GM12873 (cell line): ENCODE measurements at regions not wholly inside any gene's neighbourhood (a gene's known extent, or its start where the extent isn't known, plus 50 kb on each side); places are given as distances from the start of the nearest gene placed in this dataset.

Experiments used
- TF ChIP-seq, protein P1 (sequence below): IDR thresholded peaks from 2 replicates; pipeline ENCODE4 v1.5.1; 2012; ENCODE audit warnings: low read depth, mild to moderate bottlenecking, moderate library complexity, low read length, control low read depth; ENCODE audit not compliant: insufficient read depth; ENCODE audit errors: missing control alignments

DNA sequence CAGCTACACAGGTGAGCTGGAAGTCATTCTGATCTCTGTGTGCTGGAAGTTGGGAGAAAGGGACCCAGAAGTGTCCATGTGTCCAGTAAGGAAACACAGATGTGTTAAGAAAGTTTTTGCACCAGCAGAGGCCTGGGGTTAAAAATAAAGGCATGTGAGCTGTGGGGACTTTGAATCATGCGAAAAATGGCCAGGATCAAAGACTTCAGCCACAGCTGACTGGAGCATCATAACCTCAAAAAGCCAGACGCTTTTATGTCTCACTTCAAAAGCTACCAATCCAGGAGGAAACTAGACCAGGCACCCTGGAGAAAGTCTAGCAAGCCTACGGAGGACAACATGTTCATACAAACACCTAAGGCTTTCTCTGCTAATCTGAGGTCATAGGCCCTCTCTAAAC is 503.6 kb upstream of the REG3G start:
- TF ChIP-seq, protein P1, sequence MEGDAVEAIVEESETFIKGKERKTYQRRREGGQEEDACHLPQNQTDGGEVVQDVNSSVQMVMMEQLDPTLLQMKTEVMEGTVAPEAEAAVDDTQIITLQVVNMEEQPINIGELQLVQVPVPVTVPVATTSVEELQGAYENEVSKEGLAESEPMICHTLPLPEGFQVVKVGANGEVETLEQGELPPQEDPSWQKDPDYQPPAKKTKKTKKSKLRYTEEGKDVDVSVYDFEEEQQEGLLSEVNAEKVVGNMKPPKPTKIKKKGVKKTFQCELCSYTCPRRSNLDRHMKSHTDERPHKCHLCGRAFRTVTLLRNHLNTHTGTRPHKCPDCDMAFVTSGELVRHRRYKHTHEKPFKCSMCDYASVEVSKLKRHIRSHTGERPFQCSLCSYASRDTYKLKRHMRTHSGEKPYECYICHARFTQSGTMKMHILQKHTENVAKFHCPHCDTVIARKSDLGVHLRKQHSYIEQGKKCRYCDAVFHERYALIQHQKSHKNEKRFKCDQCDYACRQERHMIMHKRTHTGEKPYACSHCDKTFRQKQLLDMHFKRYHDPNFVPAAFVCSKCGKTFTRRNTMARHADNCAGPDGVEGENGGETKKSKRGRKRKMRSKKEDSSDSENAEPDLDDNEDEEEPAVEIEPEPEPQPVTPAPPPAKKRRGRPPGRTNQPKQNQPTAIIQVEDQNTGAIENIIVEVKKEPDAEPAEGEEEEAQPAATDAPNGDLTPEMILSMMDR: no peak

DNA sequence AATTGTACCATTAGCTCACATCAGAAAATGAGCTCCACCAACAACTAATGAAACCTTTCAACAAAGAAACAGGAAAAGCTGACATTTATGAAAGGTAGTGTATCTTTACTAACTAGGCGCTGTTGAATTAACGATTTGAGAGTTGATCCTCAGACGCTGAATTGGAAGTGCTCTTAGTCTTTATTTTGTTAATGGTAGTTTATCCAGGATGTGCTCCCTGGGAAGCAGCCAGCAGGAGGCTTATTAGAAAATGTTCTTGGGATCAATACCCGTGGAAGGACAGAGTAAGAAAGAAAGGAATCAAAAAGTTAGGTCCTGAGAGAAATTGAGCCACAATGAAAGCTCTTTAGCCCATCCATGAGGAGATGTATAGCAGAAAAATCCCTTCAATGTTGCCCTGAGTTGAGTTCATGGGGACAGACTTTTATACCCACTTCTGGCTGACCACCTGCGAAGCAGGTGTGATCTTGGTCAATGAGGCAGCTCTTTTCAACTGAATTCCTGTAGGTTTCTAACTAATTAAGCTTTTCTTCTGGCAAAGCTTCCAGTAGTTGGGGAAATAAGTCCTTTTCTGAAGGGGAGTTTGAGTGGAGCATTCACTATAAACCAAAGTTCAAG is 492.6 kb upstream of the REG3G start:
- TF ChIP-seq, protein P1: no peak

DNA sequence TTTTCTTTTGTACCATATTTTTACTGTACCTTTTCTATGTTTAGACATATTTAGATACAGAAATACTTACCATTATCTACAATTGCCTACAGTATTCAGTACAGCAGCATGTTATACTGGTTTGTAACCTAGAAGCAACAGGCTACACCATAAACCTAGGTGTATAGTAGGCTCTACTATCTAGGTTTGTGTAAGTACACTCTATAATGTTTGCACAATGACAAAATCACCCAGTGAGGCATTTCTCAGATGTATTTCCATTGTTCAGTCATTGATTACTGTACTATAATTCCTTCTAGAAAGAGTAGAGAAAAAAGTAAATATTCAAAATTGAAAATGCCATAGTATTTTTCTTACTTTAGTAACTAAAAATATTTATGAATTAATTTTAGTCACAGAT is 490.1 kb upstream of the REG3G start:
- TF ChIP-seq, protein P1: no peak

DNA sequence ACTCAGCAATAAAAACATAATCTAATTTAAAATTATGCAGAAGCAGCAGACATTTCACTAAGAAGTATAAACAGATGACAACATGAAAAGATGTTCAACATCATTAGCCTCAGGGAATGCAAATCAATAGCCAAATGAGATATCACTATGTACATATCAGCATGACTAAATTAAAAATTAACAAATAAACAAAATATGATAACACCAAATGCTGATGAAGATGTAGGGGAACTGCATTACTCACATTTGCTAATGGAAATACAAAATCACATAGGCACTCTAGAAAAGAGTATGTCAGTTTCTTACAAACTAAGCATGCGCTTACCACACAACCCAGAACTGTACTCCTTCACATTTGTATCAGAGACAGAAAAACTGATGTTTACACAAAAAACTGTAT is 487.2 kb upstream of the REG3G start:
- TF ChIP-seq, protein P1: no peak

DNA sequence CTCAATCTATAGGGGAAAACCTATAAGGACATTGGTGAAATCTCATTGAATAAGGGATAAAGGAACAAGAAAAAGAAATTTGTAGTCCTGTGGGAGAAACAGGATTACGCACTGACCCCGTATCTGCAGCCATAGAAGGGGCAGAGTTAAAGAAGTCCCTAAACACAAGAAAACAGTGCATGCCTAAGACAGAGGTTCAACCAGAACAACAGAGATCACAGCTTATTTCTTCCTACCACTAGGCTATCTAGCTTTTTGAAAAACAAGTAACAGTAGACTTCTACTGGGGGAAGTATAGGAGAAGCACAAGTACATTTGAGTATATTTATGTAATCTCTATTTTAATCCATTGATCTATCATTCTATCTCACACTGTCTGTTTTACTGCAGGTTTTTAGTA is 485.2 kb upstream of the REG3G start:
- TF ChIP-seq, protein P1: no peak

DNA sequence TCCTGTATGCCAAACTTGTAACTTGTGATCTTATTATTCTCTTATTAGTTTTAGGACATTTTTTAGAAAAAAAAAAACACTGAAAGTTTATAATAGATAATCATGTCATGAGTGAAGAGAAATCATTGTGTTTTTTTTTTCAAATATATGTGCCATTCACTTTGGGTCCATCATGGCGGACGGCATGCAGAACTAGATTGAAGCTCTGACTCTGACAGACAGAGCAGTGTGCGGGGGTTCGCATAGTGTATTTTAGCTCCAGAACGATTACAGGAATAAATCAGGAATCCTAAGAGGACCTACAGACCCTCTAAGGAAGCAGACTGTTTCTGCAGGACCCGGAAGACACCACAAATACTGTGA is 484.4 kb upstream of the REG3G start:
- TF ChIP-seq, protein P1: no peak

DNA sequence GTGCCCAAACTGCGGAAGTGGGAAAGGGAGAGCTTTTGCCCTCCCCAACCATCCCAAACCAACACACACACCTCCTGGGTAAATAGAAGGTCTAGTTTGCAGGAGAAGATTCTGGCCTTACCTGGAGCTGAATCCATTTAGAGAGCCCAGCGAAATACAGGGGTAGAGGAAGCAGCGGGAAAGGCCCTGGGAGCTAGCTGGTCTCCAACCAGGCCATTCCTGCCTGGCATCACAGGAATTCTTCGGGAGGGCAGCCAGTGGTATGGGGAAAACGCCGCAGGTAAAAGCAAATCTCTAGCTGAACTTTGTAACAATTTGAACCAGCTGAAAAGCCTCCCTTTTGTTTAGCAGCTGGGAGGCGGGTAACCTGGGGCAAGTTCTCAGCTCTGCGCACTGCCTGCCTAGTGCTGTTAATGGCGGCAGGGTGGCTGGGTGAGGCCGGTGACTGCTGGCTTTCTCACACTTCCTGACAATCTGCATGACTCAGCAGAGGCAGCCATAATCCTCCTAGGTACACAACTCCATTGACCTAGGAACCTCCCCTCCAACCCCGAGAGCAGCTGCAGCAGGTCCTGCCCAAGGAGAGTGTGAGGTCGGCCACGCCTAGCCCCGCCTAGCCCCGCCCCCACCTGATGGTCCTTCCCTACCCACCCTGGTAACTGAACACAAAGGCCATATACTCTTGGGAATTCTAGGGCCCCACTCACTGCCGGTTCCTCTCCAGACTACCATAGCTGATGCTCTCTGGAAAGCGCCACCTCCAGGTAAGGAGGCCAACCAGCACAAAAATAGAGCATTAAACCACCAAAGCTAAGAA is 483.8 kb upstream of the REG3G start:
- TF ChIP-seq, protein P1: no peak
